ENCODE measurements at regions not wholly inside any gene's neighbourhood (a gene's known extent, or its start where the extent isn't known, plus 50 kb on each side); places are given as distances from the start of the nearest gene placed in this dataset.
"Not testable (repeated sequence)": the region's sequence is repeated elsewhere in the genome, so short reads cannot be mapped to it uniquely, and the experiment has no call there.

- intact Hi-C loops (cut with DNase I); H3K27me3 ChIP-seq (ENCODE audit: control insufficient read depth in 1 of 2, insufficient read depth in 2 of 2, low read length in 1 of 2); H3K9me3 ChIP-seq (ENCODE audit: control insufficient read depth, low read length); H3K4me1 ChIP-seq (ENCODE audit: control insufficient read depth in 1 of 2, insufficient read depth in 2 of 2, low read length in 2 of 2); H3K27ac ChIP-seq (ENCODE audit: low read depth in 1 of 2, low read length in 2 of 2); ATAC-seq (ENCODE audit: low FRiP score); DNase-seq; H3K4me3 ChIP-seq (ENCODE audit: low read length in 2 of 2); H3K36me3 ChIP-seq (ENCODE audit: control insufficient read depth in 1 of 2, insufficient read depth in 2 of 2, low read length in 1 of 2): not testable (repeated sequence)
- 86 to 88% methylated on average over 4 of the region's 4 CpGs for WGBS, 2 donors
Observed at GRCh38 chr16:29284159-29284558, 122.4 kb downstream of the NPIPB11 start.

- intact Hi-C loops (cut with DNase I) = not testable (repeated sequence)
Observed at GRCh38 chr16:29278097-29278871, 128.2 kb downstream of the NPIPB11 start.

GRCh38 chr16:29276446-29276845 is 130.1 kb downstream of the NPIPB11 start:
- H3K27ac ChIP-seq (ENCODE audit: low read depth in 1 of 2, low read length in 2 of 2); H3K9me3 ChIP-seq (ENCODE audit: control insufficient read depth, low read length); H3K4me3 ChIP-seq (ENCODE audit: low read length in 2 of 2); H3K4me1 ChIP-seq (ENCODE audit: control insufficient read depth in 1 of 2, insufficient read depth in 2 of 2, low read length in 2 of 2); ATAC-seq (ENCODE audit: low FRiP score); H3K27me3 ChIP-seq (ENCODE audit: control insufficient read depth in 1 of 2, insufficient read depth in 2 of 2, low read length in 1 of 2); DNase-seq; intact Hi-C loops (cut with DNase I); H3K36me3 ChIP-seq (ENCODE audit: control insufficient read depth in 1 of 2, insufficient read depth in 2 of 2, low read length in 1 of 2): not testable (repeated sequence)
- WGBS, 2 donors = 66 to 77% methylated on average over 5 of the region's 5 CpGs

More at GRCh38 chr16:29278097-29278871, 128.2 kb downstream of the NPIPB11 start:
- DNase-seq; H3K27ac ChIP-seq (ENCODE audit: low read depth in 1 of 2, low read length in 2 of 2); H3K4me3 ChIP-seq (ENCODE audit: low read length in 2 of 2); H3K9me3 ChIP-seq (ENCODE audit: control insufficient read depth, low read length); H3K27me3 ChIP-seq (ENCODE audit: control insufficient read depth in 1 of 2, insufficient read depth in 2 of 2, low read length in 1 of 2); H3K4me1 ChIP-seq (ENCODE audit: control insufficient read depth in 1 of 2, insufficient read depth in 2 of 2, low read length in 2 of 2); H3K36me3 ChIP-seq (ENCODE audit: control insufficient read depth in 1 of 2, insufficient read depth in 2 of 2, low read length in 1 of 2): not testable (repeated sequence)
- ATAC-seq (ENCODE audit: low FRiP score) = peak; percentile 17
- WGBS, 2 donors = 68 to 78% methylated on average over 4 to 5 of the region's 8 CpGs

- H3K9me3 ChIP-seq (ENCODE audit: control insufficient read depth, low read length); H3K4me3 ChIP-seq (ENCODE audit: low read length in 2 of 2); H3K36me3 ChIP-seq (ENCODE audit: control insufficient read depth in 1 of 2, insufficient read depth in 2 of 2, low read length in 1 of 2); H3K27ac ChIP-seq (ENCODE audit: low read depth in 1 of 2, low read length in 2 of 2); H3K4me1 ChIP-seq (ENCODE audit: control insufficient read depth in 1 of 2, insufficient read depth in 2 of 2, low read length in 2 of 2); H3K27me3 ChIP-seq (ENCODE audit: control insufficient read depth in 1 of 2, insufficient read depth in 2 of 2, low read length in 1 of 2); DNase-seq; intact Hi-C loops (cut with DNase I): not testable (repeated sequence)
- peak; percentile 3 for ATAC-seq (ENCODE audit: low FRiP score)
- WGBS, 2 donors = 92% methylated on average over 8 to 11 of the region's 12 CpGs
Observed at GRCh38 chr16:29274055-29275035, 132.2 kb downstream of the NPIPB11 start.

GRCh38 chr16:29273298-29274054 is 133.0 kb downstream of the NPIPB11 start:
- 89 to 91% methylated on average over 9 of the region's 9 CpGs for WGBS, 2 donors
- intact Hi-C loops (cut with DNase I); H3K9me3 ChIP-seq (ENCODE audit: control insufficient read depth, low read length); DNase-seq; H3K36me3 ChIP-seq (ENCODE audit: control insufficient read depth in 1 of 2, insufficient read depth in 2 of 2, low read length in 1 of 2); H3K4me1 ChIP-seq (ENCODE audit: control insufficient read depth in 1 of 2, insufficient read depth in 2 of 2, low read length in 2 of 2); H3K27ac ChIP-seq (ENCODE audit: low read depth in 1 of 2, low read length in 2 of 2); H3K4me3 ChIP-seq (ENCODE audit: low read length in 2 of 2); ATAC-seq (ENCODE audit: low FRiP score); H3K27me3 ChIP-seq (ENCODE audit: control insufficient read depth in 1 of 2, insufficient read depth in 2 of 2, low read length in 1 of 2): not testable (repeated sequence)

GRCh38 chr16:29271721-29272675 is 134.5 kb downstream of the NPIPB11 start:
- H3K9me3 ChIP-seq (ENCODE audit: control insufficient read depth, low read length); intact Hi-C loops (cut with DNase I); H3K4me3 ChIP-seq (ENCODE audit: low read length in 2 of 2); H3K36me3 ChIP-seq (ENCODE audit: control insufficient read depth in 1 of 2, insufficient read depth in 2 of 2, low read length in 1 of 2); H3K27ac ChIP-seq (ENCODE audit: low read depth in 1 of 2, low read length in 2 of 2); H3K27me3 ChIP-seq (ENCODE audit: control insufficient read depth in 1 of 2, insufficient read depth in 2 of 2, low read length in 1 of 2); H3K4me1 ChIP-seq (ENCODE audit: control insufficient read depth in 1 of 2, insufficient read depth in 2 of 2, low read length in 2 of 2); DNase-seq: not testable (repeated sequence)
- WGBS, 2 donors = 7 to 8% methylated on average over 11 to 18 of the region's 19 CpGs
- ATAC-seq (ENCODE audit: low FRiP score) = peak; percentile 73

- H3K27ac ChIP-seq (ENCODE audit: low read depth in 1 of 2, low read length in 2 of 2); DNase-seq; H3K4me1 ChIP-seq (ENCODE audit: control insufficient read depth in 1 of 2, insufficient read depth in 2 of 2, low read length in 2 of 2); H3K36me3 ChIP-seq (ENCODE audit: control insufficient read depth in 1 of 2, insufficient read depth in 2 of 2, low read length in 1 of 2); intact Hi-C loops (cut with DNase I); H3K9me3 ChIP-seq (ENCODE audit: control insufficient read depth, low read length); H3K4me3 ChIP-seq (ENCODE audit: low read length in 2 of 2); ATAC-seq (ENCODE audit: low FRiP score); H3K27me3 ChIP-seq (ENCODE audit: control insufficient read depth in 1 of 2, insufficient read depth in 2 of 2, low read length in 1 of 2): not testable (repeated sequence)
Observed at GRCh38 chr16:29270923-29271322, 135.6 kb downstream of the NPIPB11 start.

- not testable (repeated sequence) for DNase-seq
Observed at GRCh38 chr16:29270033-29270432, 136.5 kb downstream of the NPIPB11 start.

More at GRCh38 chr16:29270033-29270432, 136.5 kb downstream of the NPIPB11 start:
- H3K36me3 ChIP-seq (ENCODE audit: control insufficient read depth in 1 of 2, insufficient read depth in 2 of 2, low read length in 1 of 2); H3K27me3 ChIP-seq (ENCODE audit: control insufficient read depth in 1 of 2, insufficient read depth in 2 of 2, low read length in 1 of 2); intact Hi-C loops (cut with DNase I); H3K27ac ChIP-seq (ENCODE audit: low read depth in 1 of 2, low read length in 2 of 2); H3K4me1 ChIP-seq (ENCODE audit: control insufficient read depth in 1 of 2, insufficient read depth in 2 of 2, low read length in 2 of 2); H3K4me3 ChIP-seq (ENCODE audit: low read length in 2 of 2); H3K9me3 ChIP-seq (ENCODE audit: control insufficient read depth, low read length); ATAC-seq (ENCODE audit: low FRiP score): not testable (repeated sequence)

Measured in aorta (tissue), 5 donors.